ENCODE measurements at regions not wholly inside any gene's neighbourhood (a gene's known extent, or its start where the extent isn't known, plus 50 kb on each side); places are given as distances from the start of the nearest gene placed in this dataset.

- no peak for TF ChIP-seq CTCF (IDR thresholded peaks at IDR 0.05)
- TF ChIP-seq POLR2AphosphoS5 (IDR thresholded peaks at IDR 0.05) = no peak
- TF ChIP-seq EP300 (IDR thresholded peaks at IDR 0.05) = no peak
- no peak for TF ChIP-seq POLR2A (IDR thresholded peaks at IDR 0.05)
These were observed 181.0 kb upstream of the CBLB start for GRCh38 chr3:106049821-106050220.

Measured in upper lobe of left lung (tissue), 4 donors.